HG02759 (cell line): ENCODE measurements at regions not wholly inside any gene's neighbourhood (a gene's known extent, or its start where the extent isn't known, plus 50 kb on each side); places are given as distances from the start of the nearest gene placed in this dataset.
"Not testable (repeated sequence)": the region's sequence is repeated elsewhere in the genome, so short reads cannot be mapped to it uniquely, and the experiment has no call there.

ENCODE experiments used
- ATAC-seq: cut with Tn5 transposase; IDR thresholded peaks from one replicate; pipeline ENCODE4 v1.9.1; 2021; ENCODE audit warnings: mild to moderate bottlenecking, moderate library complexity; ENCODE audit not compliant: unreplicated experiment

DNA sequence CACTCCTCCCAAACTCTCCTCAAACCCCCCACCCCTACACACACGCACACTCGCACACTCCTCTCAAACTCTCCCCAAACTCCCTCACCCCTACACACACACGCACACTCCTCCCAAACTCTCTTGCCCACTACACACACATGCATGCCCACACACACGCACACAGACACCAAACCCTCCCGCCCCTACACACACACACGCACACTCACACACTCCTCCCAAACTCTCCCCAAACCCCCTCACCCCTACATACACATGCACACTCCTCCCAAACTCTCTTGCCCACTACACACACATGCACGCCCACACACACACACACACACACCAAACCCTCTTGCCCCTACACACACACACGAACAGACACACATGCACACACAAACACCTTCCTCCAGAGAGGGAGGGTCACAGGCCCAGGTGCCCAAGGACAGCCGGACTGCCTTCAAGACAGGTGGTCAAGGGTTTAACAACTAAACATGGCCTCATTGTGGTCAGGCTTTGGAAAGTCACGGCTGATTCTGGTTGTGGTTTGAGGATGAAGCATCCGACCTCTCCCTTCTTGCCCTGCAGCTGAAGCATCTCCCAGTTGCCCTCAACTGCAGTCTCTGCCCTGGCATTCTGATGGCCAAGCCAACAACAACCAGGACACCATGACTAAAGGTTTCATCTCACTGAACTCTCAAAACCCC, 72.3 kb upstream of the SNTG2 start:
- no peak for ATAC-seq

DNA sequence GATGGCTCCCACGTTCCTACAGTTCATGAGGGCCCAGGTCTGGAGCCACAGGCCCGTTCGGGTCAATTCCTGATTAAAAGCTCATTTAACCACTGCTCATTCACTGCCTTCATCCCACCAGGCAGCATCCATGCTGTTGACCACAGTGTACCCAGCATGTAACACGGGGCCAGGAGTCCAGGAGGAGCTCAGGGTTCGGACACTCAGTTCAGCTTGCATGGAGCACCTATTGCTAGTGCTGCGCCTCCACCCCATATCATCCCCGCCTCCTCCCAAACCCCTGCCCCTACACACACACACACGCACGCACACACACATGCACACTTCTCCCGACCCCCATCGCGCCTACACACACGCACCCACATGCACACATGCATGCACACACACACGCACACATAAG, 72.9 kb upstream of the SNTG2 start:
- ATAC-seq = no peak

DNA sequence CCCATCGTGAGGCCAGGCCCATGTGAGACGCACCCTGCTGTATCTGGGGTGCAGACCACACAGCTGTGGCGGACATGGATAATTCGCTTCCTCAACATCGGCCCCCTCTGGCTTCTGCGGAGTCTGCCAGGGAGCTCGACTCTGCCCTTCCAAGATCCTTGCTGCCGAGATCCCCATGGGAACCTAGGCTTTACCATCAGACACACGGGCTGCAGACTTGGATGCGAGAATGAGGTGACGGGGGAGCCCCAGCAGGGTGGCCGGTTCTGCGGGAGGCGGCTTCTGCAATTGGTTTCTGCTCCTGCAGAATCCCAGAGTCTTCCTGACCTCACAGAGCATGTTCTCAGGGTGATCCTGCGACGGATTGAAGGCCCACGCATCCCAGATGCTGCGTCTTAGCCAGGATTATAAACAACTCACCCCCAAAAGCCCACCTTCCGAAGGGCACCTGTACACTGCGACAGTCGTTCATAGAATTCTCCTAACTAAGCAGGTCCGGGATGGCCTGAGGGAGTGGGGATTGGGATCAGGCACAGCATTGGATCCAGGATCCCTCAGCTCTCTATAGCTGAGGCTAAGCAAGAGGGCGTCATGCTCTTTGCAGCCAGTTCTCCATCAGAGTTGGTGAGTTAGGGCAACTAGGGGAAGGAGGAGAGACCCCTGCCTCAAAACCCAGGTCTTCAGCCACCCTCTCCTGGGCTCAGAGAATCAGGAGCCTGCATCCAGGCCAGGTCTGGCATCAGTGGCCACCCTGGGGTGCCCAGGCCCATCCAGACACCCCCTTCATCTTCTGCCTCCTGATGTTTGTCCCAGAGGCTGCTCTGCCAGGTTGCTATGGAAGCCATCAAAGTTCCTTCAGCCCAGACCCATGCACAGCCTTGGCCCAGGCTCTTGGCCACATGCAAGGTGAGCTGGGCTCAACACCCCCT, 74.7 kb upstream of the SNTG2 start:
- ATAC-seq = no peak

DNA sequence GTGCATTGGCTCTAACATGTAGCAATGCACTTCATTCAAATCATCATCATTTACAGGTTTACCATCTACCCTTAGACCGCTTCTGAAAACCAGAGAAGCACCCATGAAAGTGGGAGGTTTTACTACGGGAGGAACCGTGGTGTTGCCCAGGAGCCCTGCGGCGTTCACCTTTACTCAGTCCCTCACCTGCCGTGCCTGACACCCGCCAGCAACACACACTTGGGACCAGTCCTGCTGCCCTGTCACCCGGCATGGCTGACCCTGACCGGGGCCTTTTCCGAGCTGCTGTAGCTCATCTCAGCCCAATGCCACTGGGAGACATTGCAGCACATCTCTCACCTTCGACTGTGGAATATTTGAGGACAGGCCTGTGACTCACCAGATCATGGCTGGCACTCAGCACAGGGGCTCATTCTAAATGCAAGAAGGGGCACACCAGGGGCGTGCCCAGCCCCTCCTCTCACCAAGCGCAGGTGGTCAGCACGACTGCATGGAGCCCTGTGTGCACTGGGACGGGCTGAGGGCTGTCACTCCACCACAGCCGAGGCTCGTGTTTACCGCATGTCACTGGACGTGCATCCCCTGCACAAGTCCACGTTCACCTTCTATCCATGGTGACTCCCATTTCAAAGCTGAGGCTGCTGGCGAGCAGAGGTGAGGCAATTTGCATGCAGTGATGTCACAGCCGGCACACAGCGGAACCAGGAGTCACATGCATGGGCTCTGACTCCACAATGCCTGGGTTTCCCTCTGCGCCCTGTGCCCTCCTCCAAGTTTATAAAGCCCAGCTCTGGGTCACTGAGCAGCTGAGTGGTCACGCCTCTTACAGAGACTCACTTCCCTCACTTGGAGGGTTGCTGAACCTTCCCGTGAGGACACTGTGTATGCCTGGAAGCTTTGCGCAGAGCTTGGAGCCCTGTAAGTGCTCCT, 76.7 kb upstream of the SNTG2 start:
- no peak for ATAC-seq

DNA sequence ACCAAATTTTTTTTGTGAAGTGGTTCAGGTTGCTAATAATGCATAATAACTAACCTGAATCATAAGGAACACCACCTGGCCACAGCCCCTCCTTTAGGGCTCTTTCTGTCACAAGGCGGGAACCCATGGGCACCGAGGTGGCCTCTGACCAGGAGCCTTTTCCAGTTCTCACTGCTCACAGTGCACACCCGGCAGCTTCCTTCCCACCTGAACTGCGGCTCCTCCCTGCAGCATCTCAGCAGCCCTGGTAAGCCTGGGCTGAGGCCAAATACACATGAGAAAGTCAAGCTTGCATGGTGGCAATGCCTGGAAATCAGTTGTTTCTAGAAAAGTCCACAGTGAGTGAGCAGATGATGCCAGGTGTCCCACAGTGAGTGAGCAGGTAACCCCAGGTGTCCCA, 77.6 kb upstream of the SNTG2 start:
- no peak for ATAC-seq

DNA sequence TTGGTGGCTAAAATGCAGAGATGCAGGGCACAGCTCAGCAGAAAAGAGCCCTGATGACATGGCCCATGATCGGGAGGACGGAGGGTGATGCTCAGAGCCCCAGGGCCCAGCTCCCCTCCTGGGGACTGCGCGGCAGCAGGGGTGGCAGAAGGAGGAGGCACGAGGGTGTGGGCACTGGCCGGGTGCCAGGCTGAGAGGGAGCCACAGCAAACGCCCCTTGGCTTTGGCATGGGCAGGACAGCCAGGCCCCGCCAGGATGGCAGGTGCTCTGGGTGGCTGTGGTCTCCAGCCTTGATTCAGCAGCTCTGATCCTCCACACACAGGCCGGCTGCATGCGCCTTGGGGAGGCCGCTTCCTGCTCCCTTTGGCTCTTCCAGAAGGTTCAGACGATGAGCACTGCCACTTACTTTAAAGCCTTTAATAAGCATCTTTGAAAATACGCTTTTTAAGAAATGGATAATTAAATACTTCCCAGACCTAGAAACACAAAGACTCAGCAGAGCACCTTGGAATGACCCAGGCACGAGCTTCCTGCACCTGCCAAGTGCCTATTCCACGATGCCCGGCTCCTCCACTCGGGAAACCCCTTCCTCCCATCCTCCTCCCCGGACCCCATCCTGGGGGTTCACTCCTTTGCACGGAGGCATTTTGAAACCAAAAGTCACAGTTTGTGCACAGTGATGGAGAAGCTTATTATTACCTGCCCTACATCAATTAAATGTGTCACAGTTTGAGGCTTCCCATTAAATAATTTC, 78.5 kb upstream of the SNTG2 start:
- no peak for ATAC-seq

DNA sequence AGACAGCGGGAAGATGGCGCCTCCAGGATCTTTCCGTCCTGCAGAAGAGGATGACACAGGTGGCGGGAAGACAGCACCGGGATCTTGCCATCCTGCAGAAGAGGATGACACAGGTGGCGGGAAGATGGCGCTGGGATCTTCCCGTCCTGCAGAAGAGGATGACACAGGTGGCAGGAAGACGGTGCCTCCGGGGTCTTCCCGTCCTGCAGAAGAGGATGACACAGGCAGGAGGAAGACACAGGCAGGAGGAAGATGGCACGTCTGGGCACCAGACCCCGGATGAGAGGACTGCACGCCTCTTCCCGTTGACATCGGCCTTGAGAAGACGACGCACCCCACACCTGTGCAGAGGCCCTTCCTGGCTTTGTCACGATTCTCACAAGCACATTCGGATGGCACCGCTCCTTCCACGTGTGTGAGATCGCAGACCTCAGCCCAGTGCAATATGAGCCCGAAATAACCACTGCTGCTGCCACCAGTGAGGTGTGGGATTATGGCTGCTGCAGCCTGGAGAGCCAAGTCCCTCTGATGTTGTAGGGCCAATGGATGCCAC, 79.4 kb upstream of the SNTG2 start:
- no peak for ATAC-seq

DNA sequence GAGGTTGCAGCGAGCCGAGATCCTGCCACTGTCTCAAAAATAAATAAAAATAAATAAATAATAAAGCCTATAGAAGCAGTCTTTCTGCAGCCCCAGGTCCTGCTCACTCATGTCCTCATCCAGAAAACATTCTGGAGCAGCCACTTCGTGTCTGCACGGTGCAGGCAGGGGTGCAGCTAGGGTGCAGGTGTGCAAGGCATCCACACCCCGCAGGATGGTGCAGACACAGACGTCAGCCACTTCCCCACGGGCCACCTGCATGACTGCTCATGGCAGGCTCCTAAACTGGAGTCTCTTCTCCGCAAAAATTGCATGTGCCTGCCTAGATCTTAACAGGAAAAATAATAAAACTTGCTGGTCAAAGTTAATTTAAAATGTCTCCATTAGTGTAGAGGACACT, 80.2 kb upstream of the SNTG2 start:
- ATAC-seq = no peak

DNA sequence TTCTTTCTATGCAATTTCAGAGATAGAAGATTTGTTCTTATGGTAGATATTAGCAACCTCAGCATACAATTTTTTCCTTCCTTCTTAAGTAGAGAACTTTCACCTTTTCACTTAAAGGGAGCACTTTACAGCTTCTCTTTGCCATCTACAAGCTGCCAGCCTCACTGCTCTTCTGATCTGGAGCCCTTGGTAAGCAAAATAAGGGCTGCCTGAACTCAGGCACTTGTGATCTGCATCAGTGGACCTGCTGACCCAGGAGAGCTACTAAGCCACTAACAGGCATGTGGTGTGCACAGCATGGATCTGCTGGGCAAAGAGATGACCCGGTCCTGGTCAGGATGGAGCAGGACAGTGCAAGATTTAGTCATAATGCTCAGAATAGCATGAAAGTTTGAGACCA, 80.8 kb upstream of the SNTG2 start:
- no peak for ATAC-seq

DNA sequence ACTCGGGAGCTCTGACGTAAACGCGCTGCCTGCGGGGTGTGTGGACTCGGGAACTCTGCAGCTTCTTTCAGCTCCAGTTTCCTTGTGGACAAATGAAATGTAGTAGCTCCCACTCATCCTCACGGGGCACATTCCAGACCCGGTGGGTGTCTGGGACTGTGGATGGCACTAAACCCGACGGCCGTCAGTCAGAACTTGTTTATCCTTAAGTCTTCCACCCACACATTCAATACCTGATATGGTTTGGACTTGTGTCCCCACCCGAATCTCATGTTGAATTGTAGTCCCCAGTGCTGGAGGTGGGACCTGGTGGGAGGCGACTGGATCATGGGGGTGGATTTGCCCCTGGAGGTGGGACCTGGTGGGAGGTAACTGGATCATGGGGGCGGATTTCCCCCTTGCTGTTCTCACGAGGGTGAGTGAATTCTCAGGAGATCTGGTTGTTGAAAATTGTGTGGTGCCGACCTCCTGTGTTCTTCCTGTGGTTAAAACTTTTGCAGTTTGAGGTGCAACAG, 81.2 kb upstream of the SNTG2 start:
- ATAC-seq = no peak

DNA sequence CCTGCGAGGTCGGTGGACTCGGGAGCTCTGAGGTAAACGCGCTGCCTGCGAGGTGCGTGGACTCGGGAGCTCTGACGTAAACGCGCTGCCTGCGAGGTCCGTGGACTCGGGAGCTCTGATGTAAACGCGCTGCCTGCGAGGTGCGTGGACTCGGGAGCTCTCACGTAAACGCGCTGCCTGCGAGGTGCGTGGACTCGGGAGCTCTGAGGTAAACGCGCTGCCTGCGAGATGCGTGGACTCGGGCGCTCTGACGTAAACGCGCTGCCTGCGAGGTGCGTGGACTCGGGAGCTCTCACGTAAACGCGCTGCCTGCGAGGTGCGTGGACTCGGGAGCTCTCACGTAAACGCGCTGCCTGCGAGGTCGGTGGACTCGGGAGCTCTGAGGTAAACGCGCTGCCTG, 81.8 kb upstream of the SNTG2 start:
- not testable (repeated sequence) for ATAC-seq

DNA sequence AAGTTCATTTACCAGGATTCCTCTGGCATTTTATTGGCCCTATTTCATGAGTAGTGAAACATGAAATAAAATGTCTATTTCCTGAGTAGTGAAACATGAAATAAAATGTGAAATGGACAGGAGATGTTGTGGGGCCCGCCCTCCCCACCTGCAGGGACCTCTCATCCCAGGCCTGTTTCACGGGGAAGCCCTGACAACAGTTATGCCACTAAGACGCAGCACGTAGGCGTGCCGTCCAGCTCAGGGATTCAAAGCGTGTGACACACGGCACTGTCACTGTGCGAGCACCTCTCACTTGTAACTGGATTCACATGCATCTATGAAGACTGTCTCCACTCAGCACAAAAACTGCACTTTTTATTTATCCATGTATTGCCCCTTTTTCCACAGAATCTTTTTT, 83.4 kb upstream of the SNTG2 start:
- no peak for ATAC-seq

DNA sequence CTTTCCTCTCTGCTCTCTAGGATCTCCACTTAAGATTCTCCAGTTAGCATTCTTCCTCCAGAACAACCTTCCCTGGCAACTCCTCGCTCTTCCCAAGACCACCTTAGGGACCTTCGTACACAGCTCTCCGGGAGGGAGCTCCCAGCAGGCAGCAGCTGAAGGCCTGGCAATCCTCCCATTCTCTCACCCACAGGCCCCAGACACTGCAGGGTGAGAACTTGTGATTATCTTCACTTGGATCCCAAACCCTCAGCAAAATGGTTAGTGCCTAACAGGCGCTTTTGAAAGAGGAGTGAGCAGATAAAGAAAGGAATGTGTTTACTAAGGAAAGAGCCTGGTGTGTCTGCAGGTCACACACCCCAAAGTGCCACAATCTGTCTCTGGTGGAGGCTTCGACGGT, 83.8 kb upstream of the SNTG2 start:
- ATAC-seq = no peak

DNA sequence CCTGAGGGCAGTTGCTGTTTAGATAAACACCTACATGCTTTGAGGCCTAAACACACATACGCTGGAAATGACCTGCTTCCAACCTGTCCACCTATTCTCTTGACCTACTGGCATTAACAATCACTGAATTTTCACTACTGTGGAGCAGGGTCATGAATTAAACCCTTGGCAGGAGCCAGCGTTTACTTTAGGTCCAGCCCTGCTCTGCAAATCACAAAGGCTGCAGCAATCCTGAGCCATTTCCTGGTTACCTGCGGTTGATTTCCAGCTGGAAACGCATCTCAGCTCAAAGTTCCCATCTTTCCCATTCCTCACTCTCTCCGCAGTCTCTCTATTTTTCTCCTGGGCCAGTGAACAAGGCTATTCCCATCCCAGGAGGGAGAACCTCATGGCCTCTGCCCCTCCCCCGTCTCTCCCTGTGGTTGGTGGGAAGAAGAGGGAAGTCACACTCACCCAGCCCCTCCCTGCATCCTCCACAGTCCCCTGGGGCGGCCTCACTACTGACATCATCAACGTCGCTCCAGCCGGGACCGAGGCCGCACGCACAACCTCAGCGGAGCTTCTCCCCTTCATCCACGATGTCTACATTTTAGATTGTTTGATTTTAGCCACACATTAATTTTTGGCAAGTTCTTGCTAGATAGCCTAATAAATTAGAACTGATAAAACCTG, 84.5 kb upstream of the SNTG2 start:
- no peak for ATAC-seq

DNA sequence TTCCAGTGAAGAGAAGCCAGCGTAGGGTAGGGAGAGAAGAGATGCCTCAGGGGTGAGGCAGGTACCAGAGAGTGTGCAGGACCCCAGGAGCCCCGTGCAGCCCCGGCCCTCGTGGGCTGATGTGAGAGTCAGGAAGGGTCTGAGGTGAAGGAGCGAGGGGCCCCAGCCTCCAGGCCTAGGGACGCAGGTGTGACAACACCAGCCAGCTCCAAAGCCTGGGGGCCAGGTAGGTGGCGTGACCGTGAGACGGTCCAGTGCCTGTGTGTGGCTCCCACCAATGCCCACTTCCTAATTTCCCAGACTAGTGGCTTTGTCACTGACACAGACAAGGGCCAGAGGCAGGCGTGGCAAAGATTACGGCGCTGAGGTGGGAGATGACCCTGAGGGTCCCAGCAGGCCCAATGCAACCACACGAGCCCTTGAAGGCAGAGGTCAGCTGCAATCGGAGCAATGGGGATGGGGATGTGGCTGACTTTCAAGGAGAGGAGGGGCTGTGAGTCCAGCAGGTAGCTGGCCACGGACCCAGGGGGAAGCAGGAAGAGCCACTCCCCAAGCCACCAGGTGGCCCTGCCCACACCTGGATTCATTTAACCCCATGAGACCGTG, 86.0 kb upstream of the SNTG2 start:
- ATAC-seq = no peak

DNA sequence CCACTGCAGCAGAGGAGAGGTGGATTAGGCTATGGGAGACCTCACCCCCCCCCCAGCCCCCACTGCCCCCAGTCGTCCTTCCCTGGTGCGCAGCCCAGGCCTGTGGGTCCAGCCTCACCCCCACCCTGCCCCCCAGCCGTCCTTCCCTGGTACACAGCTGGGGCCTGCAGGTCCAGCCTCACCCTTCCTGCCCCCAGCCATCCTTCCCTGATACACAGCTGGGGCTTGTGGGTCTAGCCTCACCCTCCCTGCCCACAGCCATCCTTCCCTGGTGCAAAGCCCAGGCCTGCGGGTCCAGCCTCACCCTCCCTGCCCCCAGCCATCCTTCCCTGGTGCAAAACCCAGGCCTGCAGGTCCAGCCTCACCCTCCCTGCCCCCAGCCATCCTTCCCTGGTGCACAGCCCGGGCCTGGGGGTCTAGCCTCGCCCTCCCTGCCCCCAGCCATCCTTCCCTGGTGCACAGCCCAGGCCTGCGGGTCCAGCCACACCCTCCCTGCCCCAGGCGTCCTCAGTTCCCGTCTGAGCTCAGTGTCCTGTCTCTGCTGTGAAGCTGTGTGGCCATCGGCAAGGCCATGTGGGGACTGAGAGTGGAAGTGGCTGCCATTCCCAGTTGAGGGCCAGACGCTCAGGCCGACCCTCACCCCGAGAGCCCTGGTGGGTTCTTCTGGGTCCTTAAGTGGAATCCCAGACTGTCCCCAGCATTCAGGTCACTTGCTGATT, 86.8 kb upstream of the SNTG2 start:
- no peak for ATAC-seq

DNA sequence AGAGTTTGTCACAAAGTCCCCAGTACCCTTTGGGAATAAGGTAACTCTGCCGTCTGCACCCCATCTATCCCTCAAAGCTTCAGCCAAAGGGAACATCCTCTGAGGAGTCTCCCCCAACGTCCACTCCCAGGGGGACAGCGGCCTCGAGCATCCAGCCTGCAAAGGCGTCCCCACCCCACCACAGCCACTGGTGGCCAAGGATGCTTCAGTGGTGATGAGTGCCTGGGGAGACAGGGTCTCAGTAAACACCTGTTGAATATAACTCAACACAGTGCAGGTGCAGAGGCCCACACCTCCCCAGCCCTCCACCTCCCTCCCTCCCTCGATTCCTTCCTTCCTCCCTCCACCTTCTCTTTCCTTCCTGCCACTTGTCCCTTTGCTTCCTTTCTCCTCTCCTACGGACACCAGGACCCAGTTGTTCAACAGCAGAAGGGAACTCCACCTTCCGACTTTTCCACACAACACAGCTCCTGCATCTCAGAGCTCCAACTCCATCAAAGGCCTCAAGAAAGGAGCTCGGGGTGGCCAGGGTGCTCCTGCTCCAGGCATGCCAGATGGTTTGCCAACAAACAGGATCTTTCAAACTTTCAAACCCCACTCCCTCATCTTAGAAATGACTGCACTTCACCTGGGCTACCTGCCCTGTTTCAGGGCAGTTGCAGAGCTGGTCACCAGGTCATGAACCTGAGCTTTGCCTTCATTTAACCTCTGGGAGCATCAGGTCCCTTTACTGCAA, 87.8 kb upstream of the SNTG2 start:
- ATAC-seq = no peak

DNA sequence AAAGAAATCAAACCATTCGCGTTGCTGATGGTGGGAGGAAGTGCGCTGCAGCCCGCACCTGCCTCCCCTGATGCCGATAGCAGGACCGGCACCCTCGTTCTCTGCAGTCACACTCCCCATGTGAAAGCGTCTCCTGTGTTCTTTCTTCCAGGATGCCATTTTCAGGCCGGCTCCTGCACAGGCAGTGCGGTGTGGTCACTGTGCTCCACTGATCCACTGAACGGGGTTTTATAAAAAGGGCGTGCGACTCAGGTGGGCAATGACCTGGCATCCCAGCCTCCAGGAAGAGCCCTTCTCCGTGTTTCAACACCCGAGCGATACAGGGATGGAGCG, 88.3 kb upstream of the SNTG2 start:
- no peak for ATAC-seq
